ENCODE measurements at regions not wholly inside any gene's neighbourhood (a gene's known extent, or its start where the extent isn't known, plus 50 kb on each side); places are given as distances from the start of the nearest gene placed in this dataset.

DNA sequence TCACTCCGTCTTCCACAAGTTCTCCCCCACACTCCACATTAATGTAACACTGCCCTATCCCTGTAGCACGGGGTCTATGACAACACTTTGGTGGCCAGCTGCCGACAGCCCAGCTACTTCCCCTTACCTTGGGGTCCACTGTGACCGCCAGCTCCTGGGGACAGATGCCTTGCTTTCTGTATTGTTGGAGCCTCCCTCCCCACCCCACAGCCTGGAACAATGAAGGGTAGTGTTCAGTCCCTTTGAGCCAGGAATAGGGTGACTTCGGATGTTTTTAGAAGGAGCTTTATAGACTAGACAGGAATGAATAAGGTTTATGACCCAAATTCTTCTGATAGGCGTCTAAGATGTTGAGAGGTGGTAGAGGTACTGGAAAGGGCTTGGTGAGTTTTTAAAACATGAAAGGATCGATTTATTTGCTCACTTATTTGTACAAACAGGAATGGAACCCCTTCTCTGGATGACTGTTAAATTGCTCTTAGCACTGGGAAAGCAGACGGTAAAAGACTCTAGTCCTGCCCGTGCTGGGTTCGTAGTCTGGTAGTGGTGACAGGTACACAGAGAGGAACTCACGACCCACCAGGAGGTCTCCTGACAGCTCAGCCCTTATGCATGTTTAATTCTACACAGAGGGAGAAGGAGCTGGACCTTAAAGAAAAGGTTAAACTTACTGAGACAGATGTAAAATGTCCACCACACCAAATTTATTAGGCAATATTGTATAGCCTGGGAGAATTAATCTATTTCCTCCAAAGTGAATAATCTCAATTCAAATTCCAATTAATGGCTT lies 90.9 kb downstream of the MYCN start:
- no peaks in the 10 kb centered on the region for H3K27me3 ChIP-seq (ENCODE audit: control insufficient read depth in 1 of 2, insufficient read depth in 2 of 2, low read length in 2 of 2)
- no peak overlapping the region for H3K4me3 Mint-ChIP-seq
- CTCF ChIA-PET, result no interaction called here
- H3K4me1 Mint-ChIP-seq (ENCODE audit: low read depth), result no peaks in the 10 kb centered on the region
- TF ChIP-seq, protein P1, sequence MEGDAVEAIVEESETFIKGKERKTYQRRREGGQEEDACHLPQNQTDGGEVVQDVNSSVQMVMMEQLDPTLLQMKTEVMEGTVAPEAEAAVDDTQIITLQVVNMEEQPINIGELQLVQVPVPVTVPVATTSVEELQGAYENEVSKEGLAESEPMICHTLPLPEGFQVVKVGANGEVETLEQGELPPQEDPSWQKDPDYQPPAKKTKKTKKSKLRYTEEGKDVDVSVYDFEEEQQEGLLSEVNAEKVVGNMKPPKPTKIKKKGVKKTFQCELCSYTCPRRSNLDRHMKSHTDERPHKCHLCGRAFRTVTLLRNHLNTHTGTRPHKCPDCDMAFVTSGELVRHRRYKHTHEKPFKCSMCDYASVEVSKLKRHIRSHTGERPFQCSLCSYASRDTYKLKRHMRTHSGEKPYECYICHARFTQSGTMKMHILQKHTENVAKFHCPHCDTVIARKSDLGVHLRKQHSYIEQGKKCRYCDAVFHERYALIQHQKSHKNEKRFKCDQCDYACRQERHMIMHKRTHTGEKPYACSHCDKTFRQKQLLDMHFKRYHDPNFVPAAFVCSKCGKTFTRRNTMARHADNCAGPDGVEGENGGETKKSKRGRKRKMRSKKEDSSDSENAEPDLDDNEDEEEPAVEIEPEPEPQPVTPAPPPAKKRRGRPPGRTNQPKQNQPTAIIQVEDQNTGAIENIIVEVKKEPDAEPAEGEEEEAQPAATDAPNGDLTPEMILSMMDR (IDR thresholded peaks at IDR 0.05), result no peak
- H3K27ac Mint-ChIP-seq, result no peak overlapping the region
- no peak for ATAC-seq (ENCODE audit: poor library complexity)
- H3K36me3 ChIP-seq (ENCODE audit: insufficient read depth, low read length), result no peaks in the 10 kb centered on the region
- POLR2A ChIA-PET, result no interaction called here
- no peak overlapping the region for H3K27ac ChIP-seq (ENCODE audit: low read depth in 1 of 2, low read length in 2 of 2)
- no peak overlapping the region for H3K4me3 ChIP-seq (ENCODE audit: low read length)
- H3K36me3 Mint-ChIP-seq (ENCODE audit: low read depth), result no peaks in the 10 kb centered on the region
- H3K9me3 Mint-ChIP-seq, result no peaks in the 10 kb centered on the region
- peaks cover 0 to 23% of the 10 kb centered on the region in 2 experiments for H3K9me3 ChIP-seq (ENCODE audit: control insufficient read depth in 1 of 2, insufficient read depth in 1 of 2, low read length in 2 of 2)
- no peak for DNase-seq
- intact Hi-C loops (cut with DNase I, micrococcal nuclease), result no loop called here
- H3K4me1 ChIP-seq (ENCODE audit: insufficient read depth, low read length), result no peaks in the 10 kb centered on the region
- H3K27me3 Mint-ChIP-seq, result no peaks in the 10 kb centered on the region

DNA sequence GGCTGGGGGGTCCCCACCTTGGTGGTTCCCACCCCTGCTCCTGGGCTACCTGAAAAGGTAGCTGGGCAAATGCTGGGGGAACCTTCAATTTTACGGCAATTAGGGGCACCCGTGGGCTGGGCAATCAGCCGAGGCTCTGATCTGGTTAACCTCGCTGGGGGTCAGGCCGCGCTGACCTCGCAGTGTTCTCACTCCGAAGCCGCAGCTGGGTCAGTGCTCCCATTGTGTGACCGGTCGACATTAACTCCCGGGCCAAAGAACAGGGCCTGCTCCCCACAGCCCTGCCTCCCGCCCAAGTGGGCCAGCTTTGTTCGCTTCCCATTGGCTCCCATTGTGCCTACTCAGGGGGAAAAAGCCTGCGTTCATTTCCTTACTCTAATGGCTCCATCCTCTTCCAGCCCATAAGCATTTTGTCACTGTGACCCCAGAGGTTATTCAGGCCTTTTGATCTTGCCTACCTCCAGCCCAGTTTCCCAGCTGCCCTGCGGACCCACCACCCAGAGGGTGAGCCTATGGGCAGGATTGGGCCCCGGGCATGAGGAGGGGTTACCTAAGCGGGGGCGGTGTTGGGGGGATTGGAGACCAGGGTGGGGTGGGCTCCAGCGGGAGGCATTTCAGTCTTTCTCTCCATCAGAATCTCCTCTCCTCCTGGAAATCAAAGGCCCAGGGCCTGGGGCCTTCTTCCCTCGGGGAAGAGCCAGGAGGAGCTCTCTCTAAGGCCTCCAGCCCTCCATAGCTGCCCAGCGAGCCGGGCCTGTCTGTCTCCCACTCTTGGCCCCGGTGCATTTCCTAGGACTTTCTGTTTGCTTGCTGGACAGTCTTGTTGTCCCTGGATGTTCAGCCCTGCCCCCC lies 90.1 kb downstream of the MYCN start:
- Histone ChIP-seq H3K9me3 (ENCODE audit: control insufficient read depth in 1 of 2, insufficient read depth in 1 of 2, low read length in 2 of 2) (peaks cover 0 to 23% of the 10 kb centered on the region in 2 experiments), H3K36me3 (ENCODE audit: insufficient read depth, low read length) (no peaks in the 10 kb centered on the region), H3K27ac (ENCODE audit: low read depth in 1 of 2, low read length in 2 of 2) (no peak overlapping the region), H3K4me1 (ENCODE audit: insufficient read depth, low read length) (no peaks in the 10 kb centered on the region), H3K4me3 (ENCODE audit: low read length) (no peak overlapping the region), H3K27me3 (ENCODE audit: control insufficient read depth in 1 of 2, insufficient read depth in 2 of 2, low read length in 2 of 2) (no peaks in the 10 kb centered on the region)
- H3K9me3 Mint-ChIP-seq, result no peaks in the 10 kb centered on the region
- ChIA-PET POLR2A (no interaction called here), CTCF (no interaction called here)
- no peak for ATAC-seq (ENCODE audit: poor library complexity)
- no peaks in the 10 kb centered on the region for H3K4me1 Mint-ChIP-seq (ENCODE audit: low read depth)
- H3K27ac Mint-ChIP-seq, result no peak overlapping the region
- no peak for DNase-seq
- no peaks in the 10 kb centered on the region for H3K27me3 Mint-ChIP-seq
- TF ChIP-seq, protein P1 (IDR thresholded peaks at IDR 0.05), result no peak
- H3K36me3 Mint-ChIP-seq (ENCODE audit: low read depth), result no peaks in the 10 kb centered on the region
- H3K4me3 Mint-ChIP-seq, result no peak overlapping the region
- intact Hi-C loops (cut with DNase I, micrococcal nuclease), result no loop called here

GRCh38 chr2:16028644-16029043 lies 88.3 kb downstream of the MYCN start:
- no peak overlapping the region for H3K27ac ChIP-seq (ENCODE audit: low read depth in 1 of 2, low read length in 2 of 2)
- peaks cover 0 to 17% of the 10 kb centered on the region in 2 experiments for H3K9me3 ChIP-seq (ENCODE audit: control insufficient read depth in 1 of 2, insufficient read depth in 1 of 2, low read length in 2 of 2)
- TF ChIP-seq, protein P1 (IDR thresholded peaks at IDR 0.05), result no peak
- H3K36me3 Mint-ChIP-seq (ENCODE audit: low read depth), result no peaks in the 10 kb centered on the region
- intact Hi-C loops (cut with DNase I, micrococcal nuclease), result no loop called here
- H3K27ac Mint-ChIP-seq, result no peak overlapping the region
- no peaks in the 10 kb centered on the region for H3K27me3 Mint-ChIP-seq
- CTCF ChIA-PET, result no interaction called here
- no peaks in the 10 kb centered on the region for H3K4me1 Mint-ChIP-seq (ENCODE audit: low read depth)
- no peaks in the 10 kb centered on the region for H3K4me1 ChIP-seq (ENCODE audit: insufficient read depth, low read length)
- H3K36me3 ChIP-seq (ENCODE audit: insufficient read depth, low read length), result no peaks in the 10 kb centered on the region
- ATAC-seq (ENCODE audit: poor library complexity) (no peak), DNase-seq (no peak)
- H3K4me3 Mint-ChIP-seq, result no peak overlapping the region
- POLR2A ChIA-PET, result no interaction called here
- H3K9me3 Mint-ChIP-seq, result no peaks in the 10 kb centered on the region
- no peak overlapping the region for H3K4me3 ChIP-seq (ENCODE audit: low read length)
- H3K27me3 ChIP-seq (ENCODE audit: control insufficient read depth in 1 of 2, insufficient read depth in 2 of 2, low read length in 2 of 2), result no peaks in the 10 kb centered on the region
